ENCODE measurements at regions not wholly inside any gene's neighbourhood (a gene's known extent, or its start where the extent isn't known, plus 50 kb on each side); places are given as distances from the start of the nearest gene placed in this dataset.

GRCh38 chr6:102411796-102412195 lies 1018.3 kb downstream of the GRIK2 start:
- TF ChIP-seq CTCF (IDR thresholded peaks at IDR 0.05) = no peak
- no peak for TF ChIP-seq POLR2AphosphoS5 (IDR thresholded peaks at IDR 0.05; ENCODE audit: insufficient read depth in 1 of 2, low read depth in 1 of 2)
- TF ChIP-seq POLR2A (IDR thresholded peaks at IDR 0.05) = no peak
